ENCODE measurements at regions not wholly inside any gene's neighbourhood (a gene's known extent, or its start where the extent isn't known, plus 50 kb on each side); places are given as distances from the start of the nearest gene placed in this dataset.
A peak's percentile ranks its signal among the peaks of the same experiment; 100 is the strongest.

DNA sequence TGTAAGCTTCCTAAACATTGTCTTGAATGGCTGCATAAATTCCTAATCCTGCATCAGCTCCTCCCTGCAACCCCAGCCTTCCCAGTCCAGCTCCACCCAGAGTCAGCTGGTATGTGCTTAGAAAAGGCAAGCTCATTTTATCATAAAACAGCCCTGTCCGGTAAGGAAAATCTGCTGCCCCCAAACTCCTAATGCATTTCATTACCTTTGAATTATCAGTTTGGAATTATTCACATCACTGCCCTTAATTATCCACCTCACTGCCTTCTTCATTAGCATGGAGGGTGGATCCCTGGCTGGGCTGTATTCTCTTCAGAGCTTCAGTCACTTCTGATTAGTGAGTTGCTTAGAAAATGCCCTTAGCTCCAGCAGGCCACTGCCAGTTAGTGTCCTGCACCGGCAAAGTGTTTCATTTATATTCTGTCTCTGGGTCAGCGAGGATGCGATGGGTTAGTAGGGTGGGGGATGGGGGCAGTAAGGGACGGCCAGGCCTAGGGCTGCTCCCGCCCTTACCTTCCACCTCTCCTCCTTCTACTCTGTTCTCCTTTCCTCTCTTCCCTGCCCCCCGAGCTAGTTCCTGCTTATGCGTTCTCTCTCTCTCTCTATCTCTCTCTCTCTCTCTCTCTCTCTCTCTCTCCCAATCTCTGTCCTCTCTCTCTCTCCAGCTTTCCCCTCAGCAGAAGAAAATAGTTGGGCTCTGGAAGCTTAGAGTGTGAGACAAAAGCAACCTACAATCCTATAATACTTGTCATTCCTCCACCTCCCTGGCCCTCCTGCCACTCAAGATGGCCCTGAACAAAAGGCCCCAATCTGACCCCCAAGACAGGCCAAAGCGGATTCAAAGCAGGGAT lies 174.8 kb upstream of the KLF3 start:
- TF ChIP-seq CTCF (IDR thresholded peaks at IDR 0.05; ENCODE audit: low read depth, low read length): no peak
- Histone ChIP-seq H3K27ac (peak overlapping the region; percentile 15), H3K4me1 (ENCODE audit: low read depth) (no peaks in the 10 kb centered on the region), H3K9me3 (ENCODE audit: low read depth) (no peaks in the 10 kb centered on the region), H3K4me3 (no peak overlapping the region), H3K27me3 (no peaks in the 10 kb centered on the region), H3K36me3 (no peaks in the 10 kb centered on the region)
- DNase-seq (ENCODE audit: low read depth in 1 of 2, low spot score in 1 of 2): peak; percentile 23 to 46

- H3K9me3 ChIP-seq (ENCODE audit: low read depth): no peaks in the 10 kb centered on the region
These were observed 173.9 kb upstream of the KLF3 start for GRCh38 chr4:38489924-38490639.

DNA sequence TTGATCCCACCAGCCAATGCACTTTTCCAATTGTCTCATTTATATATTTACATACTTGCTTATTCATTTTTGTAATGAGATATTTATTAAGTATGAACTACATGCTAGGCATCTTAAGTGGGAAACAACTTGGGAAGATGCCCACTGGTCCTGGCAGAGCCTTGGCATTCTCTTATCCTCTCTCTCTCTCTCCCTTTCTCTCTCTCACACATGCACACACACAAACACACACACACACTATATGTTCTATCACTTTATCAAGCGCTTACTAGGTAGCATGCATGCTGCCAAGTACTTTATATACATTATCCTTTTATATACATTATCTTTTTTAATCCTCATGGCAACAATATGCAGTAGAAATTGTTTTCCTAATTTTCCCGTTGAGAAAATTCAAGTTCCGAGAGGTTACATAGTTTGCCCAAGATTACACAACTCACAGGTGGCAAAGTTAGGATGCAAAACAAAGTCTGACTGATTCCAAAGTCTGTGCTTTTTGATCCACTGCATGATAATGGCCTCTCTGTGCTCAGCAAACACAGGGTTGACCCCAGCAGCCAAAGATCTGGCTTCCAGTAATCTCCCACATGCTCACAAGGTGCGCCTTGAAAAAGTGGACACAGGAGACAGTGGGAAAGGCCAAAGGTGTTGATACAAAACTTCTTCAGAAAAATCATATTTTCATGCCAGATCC lies 173.1 kb upstream of the KLF3 start:
- no peaks in the 10 kb centered on the region for H3K9me3 ChIP-seq (ENCODE audit: low read depth)
- TF ChIP-seq CTCF (IDR thresholded peaks at IDR 0.05; ENCODE audit: low read depth, low read length): no peak
- DNase-seq (ENCODE audit: low read depth in 1 of 2, low spot score in 1 of 2): peak in 1 of 2 donors; percentile 12
- H3K4me1 ChIP-seq (ENCODE audit: low read depth): no peaks in the 10 kb centered on the region
- H3K27ac ChIP-seq: no peak overlapping the region
- H3K27me3 ChIP-seq: no peaks in the 10 kb centered on the region
- H3K4me3 ChIP-seq: no peak overlapping the region
- H3K36me3 ChIP-seq: no peaks in the 10 kb centered on the region

More at GRCh38 chr4:38489924-38490639, 173.9 kb upstream of the KLF3 start:
- peak in 1 of 2 donors; percentile 66 for DNase-seq (ENCODE audit: low read depth in 1 of 2, low spot score in 1 of 2)
- no peak for TF ChIP-seq CTCF (IDR thresholded peaks at IDR 0.05; ENCODE audit: low read depth, low read length)
- no peaks in the 10 kb centered on the region for H3K4me1 ChIP-seq (ENCODE audit: low read depth)
- H3K27ac ChIP-seq: peak overlapping the region; percentile 22
- H3K36me3 ChIP-seq: no peaks in the 10 kb centered on the region
- H3K27me3 ChIP-seq: no peaks in the 10 kb centered on the region
- H3K4me3 ChIP-seq: no peak overlapping the region

DNA sequence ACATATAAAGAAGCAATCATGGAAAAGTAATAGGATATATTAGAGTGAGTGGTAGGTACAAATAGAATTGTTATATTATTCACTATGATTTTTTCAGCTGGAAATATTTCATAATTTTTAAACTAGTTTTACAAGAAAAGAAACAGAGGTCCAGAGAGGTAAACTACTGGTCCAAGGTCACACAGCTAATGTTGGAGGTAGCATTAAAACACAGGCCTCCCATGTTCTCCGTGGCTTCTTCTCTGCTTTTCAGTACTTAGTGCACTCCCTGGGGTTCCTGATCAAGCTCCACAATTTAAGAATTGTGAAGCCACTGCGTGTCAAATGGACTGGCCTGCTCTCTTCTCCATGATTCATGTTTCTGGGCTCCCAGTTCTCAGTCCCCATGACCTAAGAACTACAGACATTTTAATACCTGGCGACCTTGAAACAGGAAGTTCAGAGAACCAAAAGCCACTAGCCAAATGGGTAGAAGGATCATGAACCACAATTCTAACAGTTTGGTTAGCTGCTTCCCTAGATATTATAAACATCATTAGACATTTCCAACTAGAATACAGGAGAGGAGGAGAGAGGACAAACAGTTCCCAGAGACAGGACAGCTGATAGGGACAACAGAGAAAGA lies 172.0 kb upstream of the KLF3 start:
- TF ChIP-seq CTCF (IDR thresholded peaks at IDR 0.05; ENCODE audit: low read depth, low read length): no peak

DNA sequence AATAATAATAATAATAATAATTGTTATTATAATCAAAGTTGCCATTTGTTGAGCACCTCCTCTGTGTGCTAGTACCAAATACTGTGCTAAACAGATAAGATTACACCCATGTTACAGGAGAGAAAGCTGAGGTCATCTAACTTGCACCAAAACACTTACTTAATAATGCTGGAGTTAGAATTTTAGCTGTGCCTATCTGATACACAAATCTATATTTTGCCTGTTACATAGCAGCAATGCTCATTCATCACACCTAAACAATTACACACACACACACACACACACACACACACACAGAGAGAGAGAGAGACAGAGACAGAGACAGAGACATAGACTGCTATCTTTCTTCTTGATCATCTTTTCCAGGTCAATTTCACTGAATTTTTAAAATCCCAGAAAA lies 170.9 kb upstream of the KLF3 start:
- no peaks in the 10 kb centered on the region for H3K9me3 ChIP-seq (ENCODE audit: low read depth)
- no peak overlapping the region for H3K27ac ChIP-seq
- no peak overlapping the region for H3K4me3 ChIP-seq
- DNase-seq (ENCODE audit: low read depth in 1 of 2, low spot score in 1 of 2): no peak
- H3K27me3 ChIP-seq: no peaks in the 10 kb centered on the region
- no peak for TF ChIP-seq CTCF (IDR thresholded peaks at IDR 0.05; ENCODE audit: low read depth, low read length)
- no peaks in the 10 kb centered on the region for H3K4me1 ChIP-seq (ENCODE audit: low read depth)
- H3K36me3 ChIP-seq: no peaks in the 10 kb centered on the region

More for the DNA sequence above, 172.0 kb upstream of the KLF3 start:
- H3K4me1 ChIP-seq (ENCODE audit: low read depth): no peaks in the 10 kb centered on the region
- no peaks in the 10 kb centered on the region for H3K36me3 ChIP-seq
- H3K27ac ChIP-seq: no peak overlapping the region
- H3K4me3 ChIP-seq: no peak overlapping the region
- H3K9me3 ChIP-seq (ENCODE audit: low read depth): no peaks in the 10 kb centered on the region
- DNase-seq (ENCODE audit: low read depth in 1 of 2, low spot score in 1 of 2): no peak
- no peaks in the 10 kb centered on the region for H3K27me3 ChIP-seq
